ENCODE measurements at regions not wholly inside any gene's neighbourhood (a gene's known extent, or its start where the extent isn't known, plus 50 kb on each side); places are given as distances from the start of the nearest gene placed in this dataset.

DNA sequence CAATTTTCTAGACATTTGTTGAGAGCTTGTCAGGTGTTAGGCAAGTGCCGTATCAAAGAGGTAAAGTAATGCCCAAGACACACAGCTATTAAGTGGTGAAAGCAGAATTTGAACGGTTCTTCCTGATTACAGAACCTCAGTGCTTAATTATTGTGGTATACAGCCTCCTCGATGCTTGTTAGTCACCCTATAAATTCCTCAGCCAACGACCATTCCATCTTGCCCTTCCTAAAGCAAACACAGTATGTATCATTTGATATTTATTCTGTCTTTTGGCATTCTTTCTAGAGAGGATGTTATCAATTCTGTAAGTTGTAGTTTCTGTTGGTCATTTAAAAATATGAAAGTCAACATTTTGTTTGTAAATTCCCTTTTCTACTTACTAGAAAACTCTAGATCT, 297.8 kb upstream of the BMP2 start:
- Mint-ChIP-seq H3K27ac (ENCODE audit: unreplicated experiment) (no peak overlapping the region), H3K27me3 (ENCODE audit: unreplicated experiment) (no peaks in the 10 kb centered on the region), H3K36me3 (ENCODE audit: unreplicated experiment) (no peaks in the 10 kb centered on the region), H3K4me3 (ENCODE audit: unreplicated experiment) (no peak overlapping the region), H3K4me1 (ENCODE audit: low read depth, unreplicated experiment) (peaks cover 3% of the 10 kb centered on the region), H3K9me3 (ENCODE audit: unreplicated experiment) (no peaks in the 10 kb centered on the region)
- no peak for DNase-seq
- no peak for TF ChIP-seq CTCF (IDR thresholded peaks at IDR 0.05; ENCODE audit: partially characterized antibody, unreplicated experiment)

DNA sequence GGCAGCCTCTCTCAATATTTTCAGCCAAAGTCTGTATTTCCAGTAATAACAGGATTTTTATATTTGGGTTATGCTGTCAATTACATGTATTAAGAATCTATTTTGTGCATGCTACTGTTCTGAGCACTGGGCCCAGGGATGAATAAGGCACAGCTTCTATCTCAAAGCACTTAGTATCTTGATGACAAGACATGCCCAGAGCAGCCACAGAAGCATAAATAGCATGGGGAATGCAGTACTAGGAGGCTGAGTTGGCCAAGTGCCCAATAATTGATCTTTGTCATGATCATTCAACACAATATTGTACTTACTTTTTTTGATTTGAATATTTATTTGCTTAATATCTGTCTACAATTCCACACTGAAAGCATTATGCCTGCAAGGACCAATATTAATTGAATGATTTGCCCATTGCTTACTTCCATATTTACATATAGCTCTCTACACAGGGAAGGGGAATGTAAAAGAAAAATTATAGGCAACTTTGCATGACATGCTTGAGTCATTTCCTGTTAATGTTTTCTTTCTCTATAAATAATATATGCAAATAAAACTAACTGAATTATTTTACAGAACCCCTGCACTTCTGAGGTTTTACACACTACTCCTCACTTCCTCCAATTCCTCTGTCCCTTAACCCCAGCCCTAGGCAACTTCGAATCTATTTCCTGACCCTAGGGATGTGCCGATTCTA, 298.9 kb upstream of the BMP2 start:
- no peak for DNase-seq
- Mint-ChIP-seq H3K36me3 (ENCODE audit: unreplicated experiment) (no peaks in the 10 kb centered on the region), H3K4me1 (ENCODE audit: low read depth, unreplicated experiment) (peaks cover 3% of the 10 kb centered on the region), H3K27ac (ENCODE audit: unreplicated experiment) (no peak overlapping the region), H3K27me3 (ENCODE audit: unreplicated experiment) (no peaks in the 10 kb centered on the region), H3K4me3 (ENCODE audit: unreplicated experiment) (no peak overlapping the region), H3K9me3 (ENCODE audit: unreplicated experiment) (no peaks in the 10 kb centered on the region)
- TF ChIP-seq CTCF (IDR thresholded peaks at IDR 0.05; ENCODE audit: partially characterized antibody, unreplicated experiment) = no peak

DNA sequence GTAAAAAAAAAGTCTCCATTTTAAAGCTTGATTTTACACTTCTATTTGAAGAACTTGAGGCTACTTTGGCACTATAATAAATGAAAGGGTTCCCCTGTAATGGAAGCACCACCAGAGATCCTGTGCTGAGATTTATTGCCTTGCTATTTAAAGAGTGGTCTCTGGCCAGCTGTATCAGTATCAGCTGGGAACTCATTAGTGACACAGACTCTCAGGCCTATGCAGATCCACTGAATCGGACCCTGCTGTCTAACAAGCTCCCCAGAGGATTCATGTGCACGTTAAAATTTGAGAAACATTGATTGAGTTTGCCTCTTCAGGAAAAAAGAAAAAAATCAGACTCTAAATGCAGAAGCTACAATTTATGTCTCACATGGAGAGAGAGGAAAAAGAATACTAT, 299.9 kb upstream of the BMP2 start:
- Mint-ChIP-seq H3K4me3 (ENCODE audit: unreplicated experiment) (peak overlapping the region; percentile 75), H3K9me3 (ENCODE audit: unreplicated experiment) (no peaks in the 10 kb centered on the region), H3K36me3 (ENCODE audit: unreplicated experiment) (no peaks in the 10 kb centered on the region), H3K27me3 (ENCODE audit: unreplicated experiment) (no peaks in the 10 kb centered on the region), H3K27ac (ENCODE audit: unreplicated experiment) (peak overlapping the region; percentile 4), H3K4me1 (ENCODE audit: low read depth, unreplicated experiment) (peaks cover 3% of the 10 kb centered on the region)
- TF ChIP-seq CTCF (IDR thresholded peaks at IDR 0.05; ENCODE audit: partially characterized antibody, unreplicated experiment) = no peak
- DNase-seq = peak; percentile 32

GRCh38 chr20:6466075-6466810, 301.2 kb upstream of the BMP2 start:
- peaks cover 3% of the 10 kb centered on the region for H3K4me1 Mint-ChIP-seq (ENCODE audit: low read depth, unreplicated experiment)
- TF ChIP-seq CTCF (IDR thresholded peaks at IDR 0.05; ENCODE audit: partially characterized antibody, unreplicated experiment) = no peak
- no peaks in the 10 kb centered on the region for H3K27me3 Mint-ChIP-seq (ENCODE audit: unreplicated experiment)
- no peaks in the 10 kb centered on the region for H3K36me3 Mint-ChIP-seq (ENCODE audit: unreplicated experiment)
- H3K4me3 Mint-ChIP-seq (ENCODE audit: unreplicated experiment) = no peak overlapping the region
- H3K27ac Mint-ChIP-seq (ENCODE audit: unreplicated experiment) = no peak overlapping the region
- DNase-seq = no peak
- H3K9me3 Mint-ChIP-seq (ENCODE audit: unreplicated experiment) = no peaks in the 10 kb centered on the region

- H3K36me3 Mint-ChIP-seq (ENCODE audit: unreplicated experiment) = no peaks in the 10 kb centered on the region
- DNase-seq = no peak
- no peak overlapping the region for H3K4me3 Mint-ChIP-seq (ENCODE audit: unreplicated experiment)
- no peak for TF ChIP-seq CTCF (IDR thresholded peaks at IDR 0.05; ENCODE audit: partially characterized antibody, unreplicated experiment)
- H3K27ac Mint-ChIP-seq (ENCODE audit: unreplicated experiment) = no peak overlapping the region
- H3K9me3 Mint-ChIP-seq (ENCODE audit: unreplicated experiment) = no peaks in the 10 kb centered on the region
- H3K27me3 Mint-ChIP-seq (ENCODE audit: unreplicated experiment) = peaks cover 2% of the 10 kb centered on the region
- no peaks in the 10 kb centered on the region for H3K4me1 Mint-ChIP-seq (ENCODE audit: low read depth, unreplicated experiment)
These were observed 316.6 kb upstream of the BMP2 start for GRCh38 chr20:6450841-6451240.

Data from glutamatergic neuron (in vitro differentiated cells).